Cardiac fibroblast (primary cell): ENCODE measurements at regions not wholly inside any gene's neighbourhood (a gene's known extent, or its start where the extent isn't known, plus 50 kb on each side); places are given as distances from the start of the nearest gene placed in this dataset.

Source experiments
- DNase-seq, 2 donors: peaks; one replicate each; pipeline versions ENCODE4 v3.0.0 to v3.0.0-alpha.2; 2010; ENCODE audit warnings: low read depth in 2 of 2
- H3K4me3 ChIP-seq, 2 donors: replicated peaks in 1 of 2; 1 replicate in 1 of 2; 2 replicates in 1 of 2; pipeline ENCODE4 v1.5.1; 2011; ENCODE audit warnings: low read depth in 2 of 2, low read length in 2 of 2, mild to moderate bottlenecking in 2 of 2, moderate library complexity in 1 of 2
- CTCF ChIP-seq: IDR thresholded peaks from one replicate; pipeline ENCODE4 v1.5.1; 2011; ENCODE audit warnings: low read depth, mild to moderate bottlenecking, low read length, inconsistent platforms

GRCh38 chr12:90023207-90023900, 314.7 kb upstream of the ATP2B1 start:
- no peak for TF ChIP-seq CTCF
- no peak overlapping the region for H3K4me3 ChIP-seq
- no peak for DNase-seq

DNA sequence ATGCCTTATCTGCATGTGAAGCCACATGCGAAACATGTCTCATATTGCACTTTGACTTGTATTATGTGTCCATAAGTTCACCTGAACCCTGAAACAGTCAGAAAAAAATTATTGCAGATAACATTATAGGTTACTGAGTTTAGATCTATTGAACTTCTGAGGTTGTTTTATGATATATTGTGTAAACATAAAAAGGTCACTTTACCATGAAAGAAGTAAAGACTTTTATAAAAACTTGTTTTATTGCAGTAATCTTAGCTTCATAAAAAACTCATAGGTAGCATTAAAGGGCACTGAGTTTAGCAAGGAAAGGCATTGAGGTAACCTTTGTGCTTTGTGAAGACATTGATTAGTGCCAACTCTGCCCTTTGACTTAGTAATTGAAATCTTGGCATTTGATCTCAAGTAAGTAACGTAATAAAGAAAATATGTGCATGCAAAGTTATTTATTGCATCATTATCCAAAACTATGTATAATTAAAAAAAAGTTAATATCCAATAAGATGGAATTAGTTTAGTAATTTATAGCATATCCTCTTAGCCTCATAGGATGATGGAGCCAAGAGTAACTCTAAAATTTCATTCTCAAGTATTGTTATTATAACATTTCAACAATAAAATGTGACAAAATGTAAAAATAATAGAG, 313.3 kb upstream of the ATP2B1 start:
- DNase-seq, result no peak
- no peak for TF ChIP-seq CTCF
- H3K4me3 ChIP-seq, result no peak overlapping the region

- DNase-seq, result no peak
- H3K4me3 ChIP-seq, result no peak overlapping the region
- no peak for TF ChIP-seq CTCF
Measured at GRCh38 chr12:90020881-90021280, 312.2 kb upstream of the ATP2B1 start.

- DNase-seq, result no peak
- H3K4me3 ChIP-seq, result no peak overlapping the region
- TF ChIP-seq CTCF, result no peak
Measured at GRCh38 chr12:90020436-90020835, 311.8 kb upstream of the ATP2B1 start.

DNA sequence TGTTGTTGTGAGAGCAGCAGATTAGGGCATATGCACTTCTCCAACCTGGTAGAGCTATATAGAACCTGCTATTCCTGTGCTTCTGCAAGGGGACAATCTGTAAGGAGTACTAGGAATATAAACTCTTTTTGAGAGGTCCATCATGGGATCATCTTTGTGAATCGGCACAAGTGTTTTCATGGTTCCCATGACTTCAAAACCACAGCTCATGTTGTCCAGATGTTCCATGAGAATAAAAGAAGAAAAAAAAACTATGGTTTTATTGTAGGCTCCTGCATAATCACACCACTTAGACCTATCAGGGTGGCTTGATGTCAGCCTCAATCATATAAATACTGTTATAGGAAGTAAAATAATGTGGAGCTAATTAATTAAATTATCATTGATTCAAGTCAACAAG, 311.4 kb upstream of the ATP2B1 start:
- DNase-seq, result no peak
- H3K4me3 ChIP-seq, result no peak overlapping the region
- no peak for TF ChIP-seq CTCF

GRCh38 chr12:90017316-90017715, 308.7 kb upstream of the ATP2B1 start:
- no peak overlapping the region for H3K4me3 ChIP-seq
- no peak for DNase-seq
- no peak for TF ChIP-seq CTCF
